SU-DHL-6 (cell line): ENCODE measurements at regions not wholly inside any gene's neighbourhood (a gene's known extent, or its start where the extent isn't known, plus 50 kb on each side); places are given as distances from the start of the nearest gene placed in this dataset.

ENCODE experiments used
- H2AFZ ChIP-seq: fragments of 200-600 bp; sonication (generic); 2 replicates; pipeline ENCODE4 v1.6.1; 2014; ENCODE audit warnings: low read depth, mild to moderate bottlenecking, moderate library complexity, mixed read lengths, antibody characterized with exemption, low read length; ENCODE audit not compliant: severe bottlenecking
- H3F3A ChIP-seq: fragments of 200-600 bp; shearing (Covaris generic); 2 replicates; pipeline ENCODE4 v1.6.0; 2016; ENCODE audit warnings: antibody characterized with exemption, mild to moderate bottlenecking; ENCODE audit not compliant: insufficient read depth
- H3K27ac ChIP-seq: fragments of 200-600 bp; sonication (generic); 2 replicates; pipeline ENCODE4 v1.5.1; 2016; ENCODE audit warnings: low read depth, mild to moderate bottlenecking, low read length, moderate library complexity, mixed read lengths
- H3K27me3 ChIP-seq: fragments of 200-600 bp; sonication (generic), shearing (Covaris generic); 2 replicates; pipeline ENCODE4 v1.6.0; 2014; ENCODE audit warnings: mild to moderate bottlenecking, low read length
- H3K36me3 ChIP-seq: fragments of 200-600 bp; sonication (generic); 2 replicates; pipeline ENCODE4 v1.6.1; 2014; ENCODE audit warnings: mild to moderate bottlenecking, low read length, mixed read lengths
- H3K4me2 ChIP-seq: fragments of 300-600, 200-600 bp; shearing (Covaris generic), sonication (generic); 2 replicates; pipeline ENCODE4 v1.6.0; 2014; ENCODE audit warnings: low read length, low read depth, mild to moderate bottlenecking; ENCODE audit not compliant: poor library complexity, severe bottlenecking
- H3K4me3 ChIP-seq: fragments of 200-600 bp; sonication (generic); 2 replicates; pipeline ENCODE4 v1.5.1; 2014; ENCODE audit warnings: antibody characterized with exemption, low read length, mild to moderate bottlenecking, mixed read lengths; ENCODE audit not compliant: insufficient read depth, poor library complexity, severe bottlenecking
- H3K79me2 ChIP-seq: fragments of 200-600 bp; sonication (generic); 2 replicates; pipeline ENCODE4 v1.6.1; 2014; ENCODE audit warnings: mild to moderate bottlenecking, low read length, moderate library complexity; ENCODE audit not compliant: insufficient read depth
- H3K9ac ChIP-seq: fragments of 200-600 bp; sonication (generic); 2 replicates; pipeline ENCODE4 v1.7.0; 2014; ENCODE audit warnings: mild to moderate bottlenecking, low read length
- H3K9me2 ChIP-seq: fragments of 200-600 bp; sonication (generic); replicated peaks from 2 replicates; pipeline ENCODE4 v1.6.1; 2014; ENCODE audit warnings: low read length; ENCODE audit not compliant: insufficient read depth
- H3K9me3 ChIP-seq: fragments of 200-600 bp; sonication (generic); 2 replicates; pipeline ENCODE4 v1.6.1; 2014; ENCODE audit warnings: low read length, mixed read lengths; ENCODE audit not compliant: insufficient read depth
- H4K20me1 ChIP-seq: fragments of 200-600 bp; sonication (generic); 2 replicates; pipeline ENCODE4 v1.6.1; 2014; ENCODE audit warnings: low read depth, mild to moderate bottlenecking, antibody characterized with exemption, low read length, moderate library complexity, mixed read lengths
- EZH2phosphoT487 ChIP-seq: fragments of 200-600 bp; sonication (generic), shearing (Covaris generic); conservative IDR thresholded peaks from 2 replicates; pipeline ENCODE4 v1.6.1; 2018; ENCODE audit warnings: mild to moderate bottlenecking, antibody characterized with exemption, low read length, moderate library complexity, mixed read lengths
- TF ChIP-seq, protein P1 (sequence below): fragments of 200-600 bp; sonication (generic); IDR thresholded peaks from one replicate; pipeline ENCODE4 v1.5.1; 2017; ENCODE audit warnings: antibody characterized with exemption, mild to moderate bottlenecking, low read length, moderate library complexity; ENCODE audit not compliant: insufficient read depth, poor library complexity, severe bottlenecking

DNA sequence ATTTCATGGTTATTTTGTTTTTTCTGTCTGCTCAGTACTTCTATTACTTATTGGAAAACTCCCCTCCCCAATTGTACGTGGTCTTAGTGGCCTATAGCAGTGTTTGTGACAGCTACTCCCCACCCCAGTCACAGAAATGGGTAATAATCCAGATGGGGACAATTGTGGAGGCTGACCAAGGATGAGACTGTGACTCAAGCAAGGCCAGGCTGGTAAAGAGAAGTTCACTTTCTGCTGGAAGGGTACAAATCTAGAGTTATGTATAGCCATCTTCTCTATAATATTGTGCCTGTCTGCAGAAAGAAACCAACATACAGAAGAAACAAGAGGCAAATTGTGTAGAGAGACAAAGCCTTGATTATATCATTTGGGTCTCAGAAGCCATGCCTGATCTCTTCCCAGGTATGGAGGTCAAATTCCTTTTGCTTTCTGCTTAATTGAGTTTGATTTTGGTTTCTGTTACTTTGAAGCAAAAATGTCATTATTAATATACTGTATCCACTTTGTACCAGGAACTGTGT, 270.4 kb downstream of the HLX start:
- Histone ChIP-seq H3K36me3 (no peaks in the 10 kb centered on the region), H3K9me2 (no peaks in the 10 kb centered on the region), H3K27me3 (no peaks in the 10 kb centered on the region), H3K4me2 (no peak overlapping the region), H4K20me1 (no peaks in the 10 kb centered on the region), H3F3A (no peaks in the 10 kb centered on the region), H3K4me3 (no peak overlapping the region), H3K9ac (no peak overlapping the region), H2AFZ (no peak overlapping the region), H3K9me3 (no peaks in the 10 kb centered on the region), H3K27ac (no peak overlapping the region), H3K79me2 (no peaks in the 10 kb centered on the region)
- TF ChIP-seq, protein P1, sequence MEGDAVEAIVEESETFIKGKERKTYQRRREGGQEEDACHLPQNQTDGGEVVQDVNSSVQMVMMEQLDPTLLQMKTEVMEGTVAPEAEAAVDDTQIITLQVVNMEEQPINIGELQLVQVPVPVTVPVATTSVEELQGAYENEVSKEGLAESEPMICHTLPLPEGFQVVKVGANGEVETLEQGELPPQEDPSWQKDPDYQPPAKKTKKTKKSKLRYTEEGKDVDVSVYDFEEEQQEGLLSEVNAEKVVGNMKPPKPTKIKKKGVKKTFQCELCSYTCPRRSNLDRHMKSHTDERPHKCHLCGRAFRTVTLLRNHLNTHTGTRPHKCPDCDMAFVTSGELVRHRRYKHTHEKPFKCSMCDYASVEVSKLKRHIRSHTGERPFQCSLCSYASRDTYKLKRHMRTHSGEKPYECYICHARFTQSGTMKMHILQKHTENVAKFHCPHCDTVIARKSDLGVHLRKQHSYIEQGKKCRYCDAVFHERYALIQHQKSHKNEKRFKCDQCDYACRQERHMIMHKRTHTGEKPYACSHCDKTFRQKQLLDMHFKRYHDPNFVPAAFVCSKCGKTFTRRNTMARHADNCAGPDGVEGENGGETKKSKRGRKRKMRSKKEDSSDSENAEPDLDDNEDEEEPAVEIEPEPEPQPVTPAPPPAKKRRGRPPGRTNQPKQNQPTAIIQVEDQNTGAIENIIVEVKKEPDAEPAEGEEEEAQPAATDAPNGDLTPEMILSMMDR = no peak
- no peak for TF ChIP-seq EZH2phosphoT487

DNA sequence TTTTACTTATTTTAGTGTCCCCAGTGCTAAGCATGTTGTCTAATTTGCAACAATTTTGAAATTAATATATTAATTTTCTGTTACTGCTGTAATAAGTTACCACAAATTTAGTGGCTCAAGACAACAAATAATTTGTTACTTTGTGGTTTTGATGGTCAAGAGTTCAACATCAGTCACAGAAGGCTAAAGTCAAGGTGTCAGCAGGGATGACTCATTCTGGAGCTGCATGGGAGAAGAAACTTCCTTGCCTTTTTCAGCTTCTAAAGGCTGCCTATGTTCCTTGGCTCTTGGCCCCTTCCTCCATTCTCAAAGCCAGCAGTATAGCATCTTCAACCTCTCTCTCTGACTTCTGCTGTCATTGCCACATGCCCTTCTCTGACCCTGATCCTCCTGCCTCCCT, 271.8 kb downstream of the HLX start:
- H3K36me3 ChIP-seq = no peaks in the 10 kb centered on the region
- H2AFZ ChIP-seq = no peak overlapping the region
- H3K27ac ChIP-seq = no peak overlapping the region
- no peak for TF ChIP-seq EZH2phosphoT487
- TF ChIP-seq, protein P1 = no peak
- no peaks in the 10 kb centered on the region for H3K79me2 ChIP-seq
- no peak overlapping the region for H3K4me3 ChIP-seq
- H3K9me2 ChIP-seq = no peaks in the 10 kb centered on the region
- no peaks in the 10 kb centered on the region for H3F3A ChIP-seq
- no peak overlapping the region for H3K9ac ChIP-seq
- no peaks in the 10 kb centered on the region for H3K9me3 ChIP-seq
- H4K20me1 ChIP-seq = no peaks in the 10 kb centered on the region
- no peak overlapping the region for H3K4me2 ChIP-seq
- no peaks in the 10 kb centered on the region for H3K27me3 ChIP-seq

DNA sequence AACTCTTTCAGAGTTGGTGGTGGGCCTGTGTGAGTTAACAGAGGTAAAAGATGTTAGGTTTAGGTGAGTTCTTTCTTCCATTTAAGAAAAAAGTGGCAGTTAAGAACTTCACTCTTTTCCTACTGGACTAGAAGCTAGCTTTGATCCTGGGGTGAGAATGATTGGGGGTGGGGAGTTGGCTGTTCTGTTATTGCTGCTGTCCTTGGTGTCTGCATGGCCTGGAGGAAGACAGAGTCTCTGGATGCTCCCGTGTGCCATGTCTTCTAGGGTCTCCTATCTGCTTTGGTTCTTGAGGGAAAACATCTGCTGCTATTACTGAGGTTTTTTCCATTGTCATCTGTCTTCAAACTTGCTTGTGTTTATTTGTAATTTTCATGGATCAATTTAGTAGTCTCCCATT, 275.7 kb downstream of the HLX start:
- no peak for TF ChIP-seq EZH2phosphoT487
- TF ChIP-seq, protein P1 = no peak
- no peaks in the 10 kb centered on the region for H4K20me1 ChIP-seq
- no peaks in the 10 kb centered on the region for H3K36me3 ChIP-seq
- H3K4me2 ChIP-seq = no peak overlapping the region
- H3K4me3 ChIP-seq = no peak overlapping the region
- no peaks in the 10 kb centered on the region for H3F3A ChIP-seq
- H3K79me2 ChIP-seq = no peaks in the 10 kb centered on the region
- H2AFZ ChIP-seq = no peak overlapping the region
- H3K9ac ChIP-seq = no peak overlapping the region
- no peak overlapping the region for H3K27ac ChIP-seq
- H3K27me3 ChIP-seq = no peaks in the 10 kb centered on the region
- H3K9me2 ChIP-seq = no peaks in the 10 kb centered on the region
- H3K9me3 ChIP-seq = no peaks in the 10 kb centered on the region
